GM23338 (cell line): ENCODE measurements at regions not wholly inside any gene's neighbourhood (a gene's known extent, or its start where the extent isn't known, plus 50 kb on each side); places are given as distances from the start of the nearest gene placed in this dataset.

Source experiments
- ATAC-seq: fragments of 200-7000 bp; cut with Tn5 transposase; 3 replicates; pipeline ENCODE4 v1.9.1; 2020
- DNase-seq: peaks from one replicate; pipeline ENCODE4 v3.0.0-alpha.2; 2015; ENCODE audit warnings: low spot score
- H2AFZ ChIP-seq: fragments of 200-600 bp; sonication (generic); 2 replicates; pipeline ENCODE4 v1.8.0; 2016; ENCODE audit warnings: antibody characterized with exemption, mild to moderate bottlenecking, moderate library complexity
- H3F3A ChIP-seq: fragments of 200-600 bp; sonication (generic); replicated peaks from 2 replicates; pipeline ENCODE4 v1.8.0; 2017; ENCODE audit warnings: antibody characterized with exemption, mixed run types, low read depth
- H3K27ac ChIP-seq: fragments of 200-600 bp; sonication (generic); 2 replicates; pipeline ENCODE4 v1.6.1; 2016; ENCODE audit warnings: low read depth
- H3K27me3 ChIP-seq: fragments of 200-600 bp; sonication (generic); 2 replicates; pipeline ENCODE4 v1.8.0; 2016; ENCODE audit warnings: mild to moderate bottlenecking, mixed run types, moderate library complexity; ENCODE audit not compliant: insufficient read depth
- H3K36me3 ChIP-seq: fragments of 200-600 bp; sonication (generic); 2 replicates; pipeline ENCODE4 v1.8.0; 2016; ENCODE audit warnings: mild to moderate bottlenecking; ENCODE audit not compliant: insufficient read depth
- H3K4me1 ChIP-seq: fragments of 200-600 bp; sonication (generic); 2 replicates; pipeline ENCODE4 v1.8.0; 2016; ENCODE audit warnings: mild to moderate bottlenecking, moderate library complexity; ENCODE audit not compliant: insufficient read depth
- H3K4me2 ChIP-seq: fragments of 200-600 bp; sonication (generic); 2 replicates; pipeline ENCODE4 v1.7.1; 2017; ENCODE audit warnings: mixed run types
- H3K4me3 ChIP-seq: fragments of 200-600 bp; sonication (generic); 2 replicates; pipeline ENCODE4 v1.6.1; 2016; ENCODE audit warnings: mixed run types
- H3K79me2 ChIP-seq: fragments of 200-600 bp; sonication (generic); replicated peaks from 2 replicates; pipeline ENCODE4 v1.8.0; 2017; ENCODE audit warnings: mild to moderate bottlenecking; ENCODE audit not compliant: insufficient read depth
- H3K9me2 ChIP-seq: fragments of 200-600 bp; sonication (generic); 2 replicates; pipeline ENCODE4 v1.8.0; 2017; ENCODE audit not compliant: insufficient read depth
- H4K20me1 ChIP-seq: fragments of 200-600 bp; sonication (generic); replicated peaks from 2 replicates; pipeline ENCODE4 v1.8.0; 2017; ENCODE audit warnings: mild to moderate bottlenecking; ENCODE audit not compliant: insufficient read depth
- H3K27ac Mint-ChIP-seq: 2 replicates; pipeline ENCODE4 v1.8.0; 2020; ENCODE audit warnings: inconsistent platforms, mild to moderate bottlenecking, moderate library complexity, mixed read lengths
- H3K27me3 Mint-ChIP-seq: 3 replicates; pipeline ENCODE4 v1.8.0; 2022; ENCODE audit warnings: low read depth, mild to moderate bottlenecking, moderate library complexity, mixed read lengths, inconsistent platforms; ENCODE audit not compliant: insufficient read depth, poor library complexity
- H3K36me3 Mint-ChIP-seq: 3 replicates; pipeline ENCODE4 v1.8.0; 2021; ENCODE audit warnings: low read depth, mild to moderate bottlenecking, inconsistent platforms, moderate library complexity, mixed read lengths
- H3K4me1 Mint-ChIP-seq: 3 replicates; pipeline ENCODE4 v1.8.0; 2020; ENCODE audit warnings: mild to moderate bottlenecking, inconsistent platforms, mixed read lengths
- H3K4me3 Mint-ChIP-seq: 3 replicates; pipeline ENCODE4 v1.8.0; 2021; ENCODE audit warnings: moderate library complexity, mild to moderate bottlenecking, inconsistent platforms, mixed read lengths
- H3K9me3 Mint-ChIP-seq: 3 replicates; pipeline ENCODE4 v1.8.0; 2020; ENCODE audit warnings: moderate library complexity, mild to moderate bottlenecking, inconsistent platforms, mixed read lengths
- CREB1 ChIP-seq: fragments of 250-450 bp; sonication (Bioruptor Pico); IDR thresholded peaks from 2 replicates; pipeline ENCODE4 v1.5.0; 2020; ENCODE audit warnings: low read depth, mild to moderate bottlenecking, moderate library complexity
- CTCF ChIP-seq, 2 experiments: fragments of 200-600 bp in 1 of 2; sonication (generic) in 1 of 2; conservative IDR thresholded peaks; 2 replicates each; pipeline versions ENCODE4 v1.5.1 to v1.6.1; 2016 to 2017; ENCODE audit warnings: antibody characterized with exemption in 2 of 2, low read depth in 2 of 2, mild to moderate bottlenecking in 2 of 2, moderate library complexity in 1 of 2
- ETS1 ChIP-seq: IDR thresholded peaks from 2 replicates; pipeline ENCODE4 v1.6.1; 2016; ENCODE audit warnings: antibody characterized with exemption
- EZH2phosphoT487 ChIP-seq: fragments of 200-600 bp; sonication (generic); IDR thresholded peaks from one replicate; pipeline ENCODE4 v1.8.1; 2018; ENCODE audit warnings: antibody characterized with exemption; ENCODE audit not compliant: unreplicated experiment
- JUNB ChIP-seq: IDR thresholded peaks from one replicate; pipeline ENCODE4 v1.6.1; 2016; ENCODE audit warnings: antibody characterized with exemption; ENCODE audit not compliant: unreplicated experiment
- NANOG ChIP-seq: IDR thresholded peaks from 2 replicates; pipeline ENCODE4 v1.6.1; 2016; ENCODE audit warnings: antibody characterized with exemption, borderline replicate concordance
- STAT1 ChIP-seq: IDR thresholded peaks from one replicate; pipeline ENCODE4 v1.6.1; 2016; ENCODE audit warnings: antibody characterized with exemption; ENCODE audit not compliant: unreplicated experiment
- ZNF331 ChIP-seq: fragments of 250-450 bp; sonication (Bioruptor Pico); IDR thresholded peaks from 2 replicates; pipeline ENCODE4 v1.5.0; 2020; ENCODE audit warnings: low read depth, mild to moderate bottlenecking, moderate library complexity
- ZNF462 ChIP-seq: fragments of 250-450 bp; sonication (Bioruptor Pico); IDR thresholded peaks from 2 replicates; pipeline ENCODE4 v1.5.0; 2020; ENCODE audit warnings: mild to moderate bottlenecking, moderate library complexity

- TF ChIP-seq ZNF462 (no peak), EZH2phosphoT487 (no peak), ETS1 (no peak), STAT1 (no peak), CREB1 (CRISPR knock-in tag) (no peak), JUNB (no peak)
Measured at GRCh38 chr3:174482541-174482940, 376.6 kb upstream of the NAALADL2 start (continued).

- Mint-ChIP-seq H3K4me1 (no peaks in the 10 kb centered on the region), H3K27me3 (no peaks in the 10 kb centered on the region), H3K9me3 (no peaks in the 10 kb centered on the region), H3K36me3 (no peaks in the 10 kb centered on the region), H3K27ac (no peak overlapping the region), H3K4me3 (no peak overlapping the region)
- H3K9me2 ChIP-seq: peaks cover 8% of the 10 kb centered on the region; the same call in 1 of the 2 replicates
- H2AFZ ChIP-seq: no peak overlapping the region
- no peaks in the 10 kb centered on the region for H3K27me3 ChIP-seq
- H3K36me3 ChIP-seq: no peaks in the 10 kb centered on the region
- no peak overlapping the region for H3K27ac ChIP-seq
- H3K4me1 ChIP-seq: no peaks in the 10 kb centered on the region
- H4K20me1 ChIP-seq: no peaks in the 10 kb centered on the region
- no peaks in the 10 kb centered on the region for H3F3A ChIP-seq
- no peaks in the 10 kb centered on the region for H3K79me2 ChIP-seq
- DNase-seq: no peak
- ATAC-seq: no peak
- H3K4me3 ChIP-seq: no peak overlapping the region
- no peak overlapping the region for H3K4me2 ChIP-seq
- no peak for TF ChIP-seq ZNF331 (CRISPR knock-in tag)
- TF ChIP-seq JUNB: no peak
- no peak for TF ChIP-seq EZH2phosphoT487
- TF ChIP-seq NANOG: no peak
- no peak for TF ChIP-seq CTCF (conservative IDR thresholded peaks at IDR 0.05; ENCODE audit: low read depth in 2 of 2)
- no peak for TF ChIP-seq ETS1
Measured at GRCh38 chr3:174483254-174483653, 375.9 kb upstream of the NAALADL2 start.
